Astrocyte of the cerebellum (primary cell): ENCODE measurements at regions not wholly inside any gene's neighbourhood (a gene's known extent, or its start where the extent isn't known, plus 50 kb on each side); places are given as distances from the start of the nearest gene placed in this dataset.
"Not testable (repeated sequence)": the region's sequence is repeated elsewhere in the genome, so short reads cannot be mapped to it uniquely, and the experiment has no call there.

Experiments
- DNase-seq: peaks from one replicate; pipeline ENCODE4 v3.0.0-alpha.2; 2011; ENCODE audit warnings: low read depth
- H3K4me3 ChIP-seq: 2 replicates; pipeline ENCODE4 v1.5.1; 2011; ENCODE audit warnings: mild to moderate bottlenecking, low read depth, low read length, moderate library complexity
- in situ Hi-C: cut with HindIII; loops from 2 replicates; pipeline ENCODE4 v1.10.0; 2017; ENCODE audit warnings: low sequenced_read_pairs

DNA sequence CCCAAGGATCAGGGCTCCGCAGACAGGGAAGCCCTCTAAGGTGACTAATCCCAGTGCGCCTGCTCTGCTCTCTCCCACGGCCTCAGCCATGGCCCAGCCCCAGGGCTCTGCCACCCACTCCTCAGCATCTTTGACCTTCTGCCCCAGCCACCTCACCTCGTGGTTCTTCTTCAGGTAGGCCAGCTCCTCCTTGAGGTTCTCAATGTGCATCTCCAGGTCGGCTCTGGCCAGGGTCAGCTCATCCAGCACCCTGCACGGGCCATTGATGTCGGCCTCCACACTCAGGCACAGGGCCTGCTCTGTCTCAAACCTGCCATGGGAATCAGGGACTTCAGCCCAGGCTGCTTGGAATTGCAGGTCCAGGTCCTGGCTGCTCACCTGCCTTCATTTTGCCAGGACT is 128.4 kb downstream of the TNFRSF13B start:
- H3K4me3 ChIP-seq, in situ Hi-C loops, DNase-seq: not testable (repeated sequence)

DNA sequence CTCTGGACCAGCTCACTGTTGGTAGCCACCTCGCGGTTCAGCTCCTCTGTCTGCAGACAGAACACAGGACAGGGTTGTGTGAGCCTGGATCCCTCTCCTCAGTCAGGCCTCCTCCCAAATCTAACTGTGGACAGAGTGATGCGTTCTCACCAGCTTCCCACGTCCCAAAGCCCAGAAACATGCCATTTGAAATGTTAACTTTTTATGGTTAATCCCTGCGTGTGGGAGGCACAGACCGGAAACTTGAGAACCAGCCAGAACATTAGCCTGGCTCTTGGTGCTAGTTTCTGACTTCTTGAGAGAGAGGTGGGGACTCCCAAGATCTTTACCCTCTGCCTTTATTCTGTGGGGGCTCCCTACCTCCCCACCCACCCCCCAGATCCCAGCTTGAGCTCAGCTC is 129.6 kb downstream of the TNFRSF13B start:
- DNase-seq, H3K4me3 ChIP-seq, in situ Hi-C loops: not testable (repeated sequence)

DNA sequence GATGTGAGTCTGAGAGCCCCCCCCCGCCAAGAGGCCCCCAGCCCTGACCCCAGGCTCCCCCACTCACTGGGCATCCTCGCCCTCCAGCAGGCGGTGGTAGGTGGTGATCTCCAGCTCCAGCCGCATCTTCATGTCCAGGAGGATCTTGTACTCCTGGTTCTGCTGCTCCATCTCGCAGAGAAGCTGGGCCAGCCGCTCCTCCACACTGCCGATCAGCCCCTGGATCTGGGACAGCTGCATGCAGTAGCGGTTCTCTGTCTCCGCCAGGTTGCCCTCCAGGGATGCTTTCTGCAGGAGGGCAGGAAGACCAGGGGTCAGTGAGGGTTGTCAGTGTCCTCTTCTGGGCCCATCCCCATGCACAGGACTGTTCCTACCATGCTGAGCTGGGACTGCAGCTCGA is 130.0 kb downstream of the TNFRSF13B start:
- DNase-seq, H3K4me3 ChIP-seq, in situ Hi-C loops: not testable (repeated sequence)

DNA sequence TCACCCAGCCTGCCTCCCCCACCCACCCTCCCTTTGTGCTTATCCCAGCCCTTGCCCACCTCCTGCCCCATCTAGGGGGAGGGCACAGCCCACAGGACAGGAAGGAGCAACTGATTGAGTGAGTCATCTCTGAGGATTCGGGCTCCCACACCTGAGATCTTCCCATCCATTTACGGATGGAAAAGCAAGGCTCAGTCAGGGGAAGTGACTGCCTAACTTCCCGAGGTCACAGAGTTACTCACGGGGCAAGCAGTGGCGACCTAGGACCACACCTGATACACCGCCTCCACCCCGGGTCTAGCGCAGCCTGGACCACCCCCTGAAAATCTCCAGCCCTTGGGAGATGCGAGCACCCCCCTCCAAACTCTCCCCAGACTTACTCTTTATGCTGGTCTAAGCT is 131.7 kb downstream of the TNFRSF13B start:
- H3K4me3 ChIP-seq, in situ Hi-C loops, DNase-seq: not testable (repeated sequence)

DNA sequence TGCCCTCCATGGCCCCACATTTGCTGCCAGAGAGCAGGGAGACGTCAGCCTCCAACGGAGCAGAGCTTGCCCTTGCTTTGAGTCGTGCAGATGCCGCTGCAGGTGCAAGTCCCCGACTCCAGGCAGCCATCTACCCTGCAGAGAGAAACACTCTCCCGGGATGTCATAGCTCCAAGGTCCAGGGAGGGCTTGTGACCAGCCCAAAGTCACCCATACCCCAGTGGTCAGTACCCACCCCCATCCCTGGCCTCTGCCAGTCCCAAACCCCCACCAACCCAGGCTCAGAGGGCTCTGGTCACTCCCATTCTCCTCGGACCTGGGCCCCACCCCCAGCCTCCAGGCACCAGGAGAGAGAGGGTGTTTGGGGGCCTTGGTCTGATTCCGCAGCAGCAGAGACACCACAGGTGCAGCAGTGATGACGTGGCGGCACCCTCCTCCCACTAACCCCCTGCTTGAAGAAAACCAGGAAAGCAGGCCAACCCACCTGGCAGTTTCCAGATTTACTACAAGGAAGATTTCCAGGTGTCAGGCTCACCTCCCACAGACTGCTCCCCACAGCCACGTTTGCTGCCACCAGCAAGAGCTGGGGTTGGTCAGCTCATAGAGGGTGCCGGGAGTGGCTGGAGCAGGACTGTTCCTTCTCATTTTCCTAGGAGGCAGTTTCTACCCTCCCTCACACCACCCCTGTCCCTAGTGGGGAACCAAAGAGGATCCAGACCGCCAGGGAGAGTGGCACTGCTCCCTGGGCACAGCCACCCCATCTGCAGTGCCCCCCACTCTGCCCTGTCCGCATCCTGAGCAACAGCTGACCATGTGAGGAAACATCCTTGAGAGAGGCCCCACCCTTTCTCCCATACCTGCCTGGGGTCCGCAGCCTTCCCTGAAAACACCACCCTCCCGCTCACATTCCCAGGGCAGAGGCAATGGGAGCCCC is 132.4 kb downstream of the TNFRSF13B start:
- in situ Hi-C loops, DNase-seq, H3K4me3 ChIP-seq: not testable (repeated sequence)

DNA sequence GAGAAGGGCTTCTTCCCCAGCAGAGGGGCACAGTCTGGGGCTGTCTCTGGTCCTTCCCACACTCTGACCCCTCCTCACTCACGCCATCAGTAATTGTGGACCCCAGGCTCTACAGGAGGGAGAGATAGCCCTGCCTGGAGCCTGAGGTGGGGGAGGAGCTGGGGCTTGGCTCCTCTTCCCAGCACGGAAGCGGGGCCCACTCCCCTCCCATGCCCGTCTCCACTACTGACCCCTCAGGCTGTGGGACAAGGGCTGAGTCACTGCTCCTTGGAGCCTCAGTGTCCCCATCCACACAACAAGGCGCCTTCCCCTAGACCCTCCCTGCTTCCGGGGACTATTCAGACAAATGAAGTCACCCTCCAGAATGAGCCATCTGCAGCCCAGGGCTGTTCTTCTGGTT is 133.1 kb downstream of the TNFRSF13B start:
- DNase-seq, H3K4me3 ChIP-seq, in situ Hi-C loops: not testable (repeated sequence)

DNA sequence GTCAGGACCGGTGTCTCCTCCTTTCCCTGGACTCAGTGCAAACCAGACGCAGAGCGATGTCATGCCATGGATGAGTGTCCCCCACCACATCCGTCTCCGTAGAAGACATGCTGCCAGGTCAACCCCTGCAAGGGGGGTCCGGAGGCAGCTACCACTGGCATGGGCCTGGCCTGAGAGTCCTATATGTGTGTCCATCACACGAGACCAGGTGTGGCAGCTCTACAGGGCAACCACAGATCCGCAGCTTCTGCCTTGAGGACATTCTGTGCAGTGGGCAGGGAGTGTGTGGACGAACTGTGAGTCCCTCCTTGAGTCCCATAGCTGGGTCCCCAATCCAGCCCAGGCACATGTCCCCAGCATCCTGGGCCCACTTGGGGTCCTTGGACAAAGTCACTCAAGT is 133.6 kb downstream of the TNFRSF13B start:
- H3K4me3 ChIP-seq, DNase-seq, in situ Hi-C loops: not testable (repeated sequence)

DNA sequence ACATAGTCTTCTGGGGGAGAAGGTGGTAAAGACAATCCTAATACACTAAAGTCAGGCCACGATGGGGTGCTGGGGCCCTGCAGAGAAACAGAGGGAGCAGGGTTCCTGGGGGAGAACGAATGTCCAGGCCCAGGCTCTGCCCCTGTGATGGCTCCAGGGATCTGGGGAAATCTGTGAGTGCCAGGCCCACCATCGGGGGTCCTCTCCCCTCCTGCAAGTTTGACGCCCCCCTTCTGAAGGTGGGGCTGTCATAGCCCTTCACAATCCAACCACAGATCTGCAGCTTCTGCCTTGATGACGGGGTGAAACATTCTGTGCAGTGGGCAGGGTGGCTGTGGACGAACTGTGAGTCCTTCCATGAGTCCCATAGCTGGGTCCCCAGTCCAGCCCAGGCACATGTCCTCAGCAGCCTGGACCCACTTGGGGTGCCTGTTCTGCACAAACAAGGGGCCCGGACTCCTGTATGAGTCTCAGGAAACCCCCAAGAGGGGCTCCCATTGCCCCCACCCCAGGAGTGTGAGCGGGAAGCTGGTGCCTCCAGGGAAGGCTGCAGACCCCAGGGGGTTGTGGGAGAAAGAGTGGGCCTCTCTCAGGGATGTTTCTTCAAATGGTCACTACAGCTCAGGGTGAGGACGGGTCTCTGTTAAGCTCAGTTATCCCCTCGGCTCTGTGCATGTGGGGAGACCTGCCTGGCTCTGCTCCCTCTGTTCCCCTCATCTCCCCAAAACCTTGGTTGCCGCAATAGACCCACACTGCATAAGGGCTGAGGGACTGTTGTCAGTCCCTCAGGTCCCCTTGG is 134.3 kb downstream of the TNFRSF13B start:
- in situ Hi-C loops, H3K4me3 ChIP-seq, DNase-seq: not testable (repeated sequence)

DNA sequence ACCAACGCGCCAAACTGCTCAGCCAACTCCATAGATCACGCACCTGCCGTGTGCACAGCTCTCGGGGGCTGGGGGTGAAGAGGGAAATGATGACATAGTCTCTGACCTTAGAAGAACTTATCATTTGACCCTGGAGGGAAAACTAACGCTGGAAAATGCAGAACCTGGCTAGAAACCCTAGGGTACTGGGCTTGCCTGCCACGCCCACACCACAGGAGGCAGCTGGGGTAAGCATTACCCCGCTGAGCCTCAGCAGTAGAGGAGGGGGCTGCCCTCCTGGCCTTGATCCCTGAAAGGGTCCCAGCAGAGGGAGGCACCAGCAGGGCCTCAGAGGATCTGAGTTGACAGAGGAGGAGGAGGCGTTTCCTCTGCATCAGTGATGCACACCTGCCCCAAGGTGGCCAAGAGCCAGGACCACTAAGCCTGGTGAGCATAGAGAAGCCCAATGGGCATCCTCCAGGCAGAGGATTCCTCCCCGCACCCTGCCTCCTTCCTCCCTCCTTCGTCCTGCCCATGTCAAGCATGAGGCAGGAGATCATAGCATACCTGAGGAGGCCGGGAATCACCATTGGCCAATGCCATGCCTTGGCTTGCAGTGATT is 135.5 kb downstream of the TNFRSF13B start:
- DNase-seq, in situ Hi-C loops, H3K4me3 ChIP-seq: not testable (repeated sequence)

DNA sequence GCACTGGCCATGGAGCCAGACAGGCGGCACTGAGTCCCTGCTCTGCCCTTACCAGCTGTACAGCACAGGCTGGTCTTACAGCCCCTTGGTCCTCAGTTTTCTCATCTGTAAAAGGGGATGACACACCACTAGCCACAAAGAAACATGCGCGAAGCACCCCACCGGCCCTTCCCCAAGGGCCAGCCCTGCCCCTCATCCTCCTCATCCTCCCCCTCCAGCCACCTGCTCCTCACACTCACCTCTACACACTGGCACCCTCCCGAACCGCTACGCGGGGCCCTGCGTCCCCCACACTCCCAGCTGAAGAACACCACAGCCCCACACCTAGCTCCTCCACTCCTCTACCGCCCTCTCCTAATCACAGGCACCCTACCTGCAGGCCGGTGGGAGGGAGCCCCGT is 138.4 kb downstream of the TNFRSF13B start:
- H3K4me3 ChIP-seq, in situ Hi-C loops, DNase-seq: not testable (repeated sequence)

DNA sequence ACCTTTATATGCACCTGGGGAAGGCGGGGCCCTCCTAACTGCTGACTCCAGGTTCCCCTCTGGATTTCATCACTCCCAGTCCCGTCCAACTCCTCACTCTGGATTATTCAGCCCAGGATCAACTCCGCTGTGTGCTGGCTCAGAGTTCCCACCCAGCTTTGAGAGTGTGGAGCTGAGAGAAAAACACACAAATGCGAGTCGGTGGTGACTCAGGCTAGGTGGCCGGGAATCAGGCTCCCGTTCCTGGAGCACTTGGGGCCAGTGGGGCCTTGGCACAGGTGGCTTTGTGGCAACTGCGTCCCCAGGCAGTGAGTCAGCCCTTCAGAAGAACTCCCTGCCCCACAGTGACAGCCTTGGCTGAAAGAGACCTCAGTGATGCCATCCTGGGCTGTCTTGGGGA is 139.1 kb downstream of the TNFRSF13B start:
- H3K4me3 ChIP-seq, in situ Hi-C loops, DNase-seq: not testable (repeated sequence)

DNA sequence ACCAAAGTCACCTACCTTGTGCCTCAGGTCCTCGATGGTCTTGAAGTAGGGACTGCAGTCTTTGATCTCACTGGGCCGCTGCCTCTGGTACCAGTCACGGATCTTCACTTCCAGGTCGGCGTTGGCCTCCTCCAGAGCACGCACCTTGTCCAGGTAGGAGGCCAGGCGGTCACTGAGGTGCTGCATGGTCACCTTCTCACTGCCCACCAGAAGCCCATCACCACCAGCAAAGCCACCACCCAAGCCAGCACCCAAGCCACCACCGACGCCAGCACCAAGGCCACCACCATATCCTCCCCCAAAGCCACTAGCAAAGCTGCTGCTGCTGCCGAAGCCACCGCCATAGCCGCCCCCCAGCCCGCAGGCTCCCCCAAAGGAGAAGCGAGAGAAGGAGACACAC is 139.7 kb downstream of the TNFRSF13B start:
- in situ Hi-C loops, H3K4me3 ChIP-seq, DNase-seq: not testable (repeated sequence)

DNA sequence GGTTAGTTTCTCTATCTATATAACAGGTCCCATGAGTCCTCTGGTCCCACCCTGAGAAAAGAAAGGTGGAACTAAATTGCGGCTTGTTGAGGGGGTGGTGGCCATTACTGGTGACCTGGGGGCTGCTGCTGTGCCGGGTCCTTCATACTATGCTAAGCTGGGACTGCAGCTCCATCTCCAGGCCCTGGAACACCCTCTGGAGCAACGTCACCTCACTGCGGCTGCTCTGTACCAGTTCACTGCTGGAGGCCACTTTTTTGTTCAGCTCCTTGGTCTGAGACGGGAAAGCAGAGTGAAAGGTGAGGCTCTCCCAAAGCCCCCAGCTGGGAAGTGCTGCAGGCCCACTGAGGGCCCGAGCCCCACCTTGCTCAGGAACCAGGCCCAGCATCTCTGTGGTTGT is 140.7 kb downstream of the CCDC144A start:
- DNase-seq, H3K4me3 ChIP-seq, in situ Hi-C loops: not testable (repeated sequence)

DNA sequence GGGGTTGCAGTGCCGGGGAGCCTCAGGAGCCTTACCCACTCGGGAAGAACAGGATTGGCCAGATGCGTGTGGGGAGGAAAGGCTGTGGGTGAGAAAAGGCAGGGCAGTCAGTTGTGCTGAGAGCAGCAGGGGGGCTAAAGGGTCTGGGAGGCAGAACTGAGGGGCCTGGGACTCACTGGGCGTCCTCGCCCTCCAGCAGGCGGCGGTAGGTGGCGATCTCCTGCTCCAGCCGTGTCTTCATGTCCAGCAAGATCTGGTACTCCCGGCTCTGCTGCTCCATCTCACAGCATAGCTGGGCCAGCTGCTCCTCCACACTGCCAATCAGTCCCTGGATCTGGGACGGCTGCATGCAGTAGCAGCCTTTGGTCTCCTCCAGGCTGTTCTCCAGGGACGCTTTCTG is 140.2 kb downstream of the CCDC144A start:
- DNase-seq, H3K4me3 ChIP-seq, in situ Hi-C loops: not testable (repeated sequence)
